ENCODE measurements at regions not wholly inside any gene's neighbourhood (a gene's known extent, or its start where the extent isn't known, plus 50 kb on each side); places are given as distances from the start of the nearest gene placed in this dataset.

DNA sequence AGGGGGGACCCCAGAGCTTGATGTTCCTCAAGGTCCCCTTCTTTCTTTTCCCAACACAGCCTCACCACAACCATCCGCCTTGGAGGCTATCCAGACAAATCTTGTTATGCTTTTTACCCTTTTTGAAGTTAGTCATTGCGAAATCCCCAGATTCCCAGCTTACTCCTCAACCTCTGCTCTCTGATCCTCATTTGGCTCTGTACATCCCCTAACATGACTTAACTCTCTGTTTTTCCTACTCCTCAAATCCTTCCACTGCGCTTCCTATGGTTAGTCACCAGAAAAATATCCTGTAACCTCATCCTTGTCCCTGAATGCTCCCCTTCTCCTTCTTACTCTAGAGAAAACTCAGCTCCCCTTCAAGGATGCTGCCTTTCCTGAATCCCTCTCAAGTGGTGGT lies 189.1 kb upstream of the POU3F1 start:
- TF ChIP-seq CTCF (IDR thresholded peaks at IDR 0.05; ENCODE audit: low read depth, low read length), result no peak
- no peak overlapping the region for H3K4me3 ChIP-seq (ENCODE audit: low read depth, low read length)

- TF ChIP-seq CTCF (IDR thresholded peaks at IDR 0.05; ENCODE audit: low read depth, low read length), result no peak
- H3K4me3 ChIP-seq (ENCODE audit: low read depth, low read length), result no peak overlapping the region
These were observed 185.3 kb upstream of the POU3F1 start for GRCh38 chr1:38231941-38232340.

DNA sequence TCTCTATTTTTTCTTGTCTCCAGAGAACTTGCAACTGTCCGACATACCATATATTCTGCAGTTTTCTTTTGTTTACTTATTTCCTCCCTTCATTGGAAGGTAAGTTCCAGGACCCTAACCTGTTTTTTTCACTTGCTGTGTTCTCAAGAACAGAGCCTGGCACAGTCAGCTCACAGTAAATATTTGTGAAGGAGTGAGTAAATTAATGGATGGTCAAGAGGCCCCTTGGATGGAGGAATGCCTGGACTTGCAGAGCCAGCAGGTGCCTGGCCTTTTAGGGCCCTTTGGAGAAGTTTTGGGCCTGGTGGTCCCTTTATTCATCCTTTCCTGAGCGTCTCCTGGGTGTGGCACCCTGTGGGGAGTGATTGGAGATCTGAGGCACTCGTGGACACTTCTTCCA lies 182.1 kb upstream of the POU3F1 start:
- TF ChIP-seq CTCF (IDR thresholded peaks at IDR 0.05; ENCODE audit: low read depth, low read length), result no peak

GRCh38 chr1:38225745-38226144 lies 179.2 kb upstream of the POU3F1 start:
- no peak overlapping the region for H3K4me3 ChIP-seq (ENCODE audit: low read depth, low read length)
- no peak for TF ChIP-seq CTCF (IDR thresholded peaks at IDR 0.05; ENCODE audit: low read depth, low read length)

More for the DNA sequence above, 182.1 kb upstream of the POU3F1 start:
- H3K4me3 ChIP-seq (ENCODE audit: low read depth, low read length), result no peak overlapping the region

DNA sequence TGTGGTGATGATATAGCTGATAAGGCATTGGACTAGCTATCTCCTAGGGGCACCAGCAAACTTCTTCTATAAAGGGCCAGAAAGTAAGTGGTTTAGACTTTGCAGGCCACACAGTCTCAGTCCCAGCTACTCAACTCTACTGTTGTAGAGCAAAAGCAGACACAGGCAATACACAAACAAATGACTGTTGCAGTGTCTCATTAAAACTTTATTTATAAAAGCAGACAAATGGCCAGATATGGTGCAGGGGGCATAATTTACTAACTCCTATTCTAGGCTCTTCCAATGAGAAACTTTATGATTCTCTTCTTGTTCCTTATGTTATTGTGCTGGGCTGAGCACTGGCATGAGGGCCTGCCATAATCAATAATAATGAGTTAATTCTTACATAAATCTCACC lies 176.8 kb upstream of the POU3F1 start:
- H3K4me3 ChIP-seq (ENCODE audit: low read depth, low read length), result no peak overlapping the region
- no peak for TF ChIP-seq CTCF (IDR thresholded peaks at IDR 0.05; ENCODE audit: low read depth, low read length)

DNA sequence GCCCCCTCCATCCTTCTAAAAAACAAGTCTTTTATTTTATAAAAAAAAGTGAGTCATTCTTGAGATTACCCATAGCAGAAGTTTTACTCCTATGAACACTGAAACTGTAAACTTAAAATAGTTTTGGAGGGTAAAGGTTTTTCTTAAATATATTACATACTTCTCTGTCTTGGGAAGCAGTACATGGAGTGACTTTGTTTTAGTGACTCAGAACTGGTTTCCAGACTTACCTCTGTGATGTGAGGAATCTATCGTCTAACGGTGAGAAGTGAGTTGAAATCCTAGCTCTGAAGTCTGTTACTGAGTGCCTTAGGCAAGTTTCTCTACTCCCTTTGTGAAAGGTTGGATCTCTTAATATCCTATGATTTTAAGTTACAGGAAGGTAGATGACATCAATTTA lies 176.3 kb upstream of the POU3F1 start:
- TF ChIP-seq CTCF (IDR thresholded peaks at IDR 0.05; ENCODE audit: low read depth, low read length), result no peak
- H3K4me3 ChIP-seq (ENCODE audit: low read depth, low read length), result no peak overlapping the region

DNA sequence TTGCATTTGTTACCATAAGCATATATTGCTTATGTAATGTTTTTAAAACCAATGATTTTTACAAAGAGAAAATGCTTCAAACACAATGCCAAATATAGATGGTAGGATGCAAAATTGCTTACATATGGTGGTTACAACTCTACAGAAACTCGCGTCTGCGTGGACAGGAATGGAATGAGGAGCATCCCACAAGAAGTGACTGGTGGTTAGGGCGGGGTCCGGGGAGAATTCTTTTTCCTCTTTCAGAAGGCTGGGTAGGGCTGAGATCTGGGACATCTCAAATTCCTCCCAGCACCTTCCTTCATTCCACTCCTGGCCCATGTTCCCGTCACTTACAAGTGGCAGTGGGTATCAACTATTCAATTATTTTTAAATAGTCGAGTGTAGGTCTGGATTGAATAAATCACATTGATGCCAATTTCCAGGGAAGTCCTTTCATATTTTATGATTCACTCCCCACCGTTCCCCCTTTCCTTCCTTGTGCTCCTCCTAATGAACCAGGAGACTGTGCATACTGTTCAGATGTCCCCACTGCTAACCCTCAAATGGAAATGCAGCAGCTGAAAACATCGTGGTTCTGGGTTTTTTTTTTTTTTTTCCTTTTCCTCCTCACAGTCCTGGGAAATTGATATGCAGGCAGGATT lies 174.5 kb upstream of the POU3F1 start:
- TF ChIP-seq CTCF (IDR thresholded peaks at IDR 0.05; ENCODE audit: low read depth, low read length), result no peak
- no peak overlapping the region for H3K4me3 ChIP-seq (ENCODE audit: low read depth, low read length)

All from WI38 (cell line).